Stimulated activated naive B cell treated with anti-CD40 and anti-IgM and Interleukin-4, amounts not matched to agents 10 μg/mL and 1 μg/mL and 100 μg/mL, for 72 hours (primary cell): ENCODE measurements at regions not wholly inside any gene's neighbourhood (a gene's known extent, or its start where the extent isn't known, plus 50 kb on each side); places are given as distances from the start of the nearest gene placed in this dataset.
"Not testable (repeated sequence)": the region's sequence is repeated elsewhere in the genome, so short reads cannot be mapped to it uniquely, and the experiment has no call there.

Source experiments
- ATAC-seq, 2 donors: fragments of 150-1000 bp; cut with Tn5 transposase; replicated peaks; 2 replicates each; pipeline ENCODE4 v1.10.0; 2021; ENCODE audit warnings: moderate library complexity in 1 of 2
- DNase-seq: peaks from one replicate; pipeline ENCODE4 v3.0.0; 2021
- H3K27ac Mint-ChIP-seq: one replicate; pipeline ENCODE4 v1.8.0; 2022; ENCODE audit warnings: mild to moderate bottlenecking, mixed read lengths
- H3K27me3 Mint-ChIP-seq, 2 donors: one replicate each; pipeline ENCODE4 v1.8.0; 2022; ENCODE audit warnings: mixed read lengths in 2 of 2
- H3K36me3 Mint-ChIP-seq, 2 donors: one replicate each; pipeline ENCODE4 v1.8.0; 2022; ENCODE audit warnings: mixed read lengths in 2 of 2, mild to moderate bottlenecking in 1 of 2
- H3K4me1 Mint-ChIP-seq, 2 donors: one replicate each; pipeline ENCODE4 v1.8.0; 2022; ENCODE audit warnings: mixed read lengths in 2 of 2, mild to moderate bottlenecking in 1 of 2
- H3K4me3 Mint-ChIP-seq, 2 donors: one replicate each; pipeline ENCODE4 v1.8.0; 2022; ENCODE audit warnings: mild to moderate bottlenecking in 2 of 2, mixed read lengths in 2 of 2, moderate library complexity in 1 of 2
- H3K9me3 Mint-ChIP-seq, 2 donors: one replicate each; pipeline ENCODE4 v1.8.0; 2022; ENCODE audit warnings: mixed read lengths in 2 of 2, mild to moderate bottlenecking in 1 of 2

DNA sequence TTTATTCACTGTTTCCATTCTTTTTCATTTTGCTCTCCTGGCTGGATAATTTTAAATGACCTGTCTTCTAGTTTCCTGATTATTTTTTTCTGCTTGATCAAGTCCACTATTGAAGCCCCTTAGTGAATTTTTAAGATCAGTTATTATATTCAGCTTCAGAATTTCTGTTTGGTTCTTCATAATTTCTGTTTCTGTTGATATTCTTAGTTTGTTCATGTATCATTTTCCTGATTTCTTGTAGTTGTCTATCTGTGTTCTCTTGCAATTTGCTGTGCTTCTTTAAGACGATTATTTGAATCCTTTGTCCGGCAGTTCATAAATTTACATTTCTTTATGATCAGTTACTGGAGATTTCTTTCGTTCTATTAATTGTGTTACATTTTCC is 75.2 kb upstream of the CCDC71L start:
- ATAC-seq (no peak), DNase-seq (no peak)
- H3K4me3 Mint-ChIP-seq = no peak overlapping the region
- H3K36me3 Mint-ChIP-seq = no peaks in the 10 kb centered on the region
- no peaks in the 10 kb centered on the region for H3K27me3 Mint-ChIP-seq
- H3K27ac Mint-ChIP-seq = no peak overlapping the region
- no peaks in the 10 kb centered on the region for H3K9me3 Mint-ChIP-seq
- peaks cover 28 to 33% of the 10 kb centered on the region in 2 donors for H3K4me1 Mint-ChIP-seq

DNA sequence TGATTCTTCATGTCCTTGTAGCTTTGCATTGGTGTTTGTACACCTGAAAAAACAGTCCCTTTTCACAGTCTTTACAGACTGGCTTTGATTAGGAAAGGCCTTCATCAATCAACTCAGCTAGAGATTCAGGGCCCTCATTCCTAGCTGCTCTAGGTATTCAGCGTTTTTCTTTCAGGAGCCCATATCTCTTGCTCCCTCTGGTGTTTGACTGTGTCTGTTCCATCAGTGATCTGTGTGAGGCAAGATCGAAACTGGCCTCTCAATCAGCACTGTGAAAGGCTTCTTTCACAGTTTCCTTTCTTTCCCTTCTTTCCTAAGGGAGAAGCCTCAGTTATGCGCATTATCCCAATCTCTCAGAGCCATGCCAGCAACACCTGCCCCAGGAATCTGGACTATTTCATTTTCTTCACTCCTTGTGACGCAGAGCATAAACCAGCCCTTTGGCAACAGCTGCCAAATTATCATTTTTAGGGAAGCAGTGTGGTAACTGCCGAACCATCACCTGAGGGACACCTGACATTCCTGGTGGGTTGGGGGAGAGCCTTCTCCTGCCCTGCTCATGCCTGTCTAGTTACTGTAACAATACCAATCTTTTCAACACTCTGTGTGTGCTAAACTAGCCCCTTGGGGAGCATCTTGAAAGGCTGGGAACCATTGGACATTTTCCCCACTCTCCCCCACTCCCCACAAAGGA is 75.7 kb upstream of the CCDC71L start:
- no peaks in the 10 kb centered on the region for H3K27me3 Mint-ChIP-seq
- DNase-seq = peak; percentile 60
- H3K4me1 Mint-ChIP-seq = peaks cover 25 to 27% of the 10 kb centered on the region in 2 donors
- peak; percentile 97 for ATAC-seq
- peak overlapping the region; percentile 23 to 60 for H3K4me3 Mint-ChIP-seq
- H3K36me3 Mint-ChIP-seq = no peaks in the 10 kb centered on the region
- H3K9me3 Mint-ChIP-seq = no peaks in the 10 kb centered on the region
- peak overlapping the region; percentile 71 for H3K27ac Mint-ChIP-seq

DNA sequence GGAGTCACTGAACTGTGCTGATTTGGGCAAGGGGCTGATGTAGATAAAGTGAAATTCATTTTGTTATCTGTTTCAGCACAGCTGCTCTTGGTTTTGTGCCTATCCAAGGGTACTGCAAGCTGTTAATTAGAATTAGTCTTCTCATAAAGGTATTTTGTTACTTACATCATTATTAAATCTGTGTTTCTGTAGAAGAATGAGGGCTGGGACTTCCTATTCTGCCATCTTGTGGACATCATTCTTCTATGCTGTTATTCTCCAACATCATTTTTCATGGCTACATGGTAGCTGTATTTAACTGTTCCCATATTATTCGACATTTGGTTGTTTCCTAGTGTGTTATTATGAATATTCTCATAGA is 76.2 kb upstream of the CCDC71L start:
- H3K27me3 Mint-ChIP-seq = no peaks in the 10 kb centered on the region
- DNase-seq (no peak), ATAC-seq (peak; percentile 23 to 33)
- H3K9me3 Mint-ChIP-seq = no peaks in the 10 kb centered on the region
- H3K27ac Mint-ChIP-seq = no peak overlapping the region
- no peaks in the 10 kb centered on the region for H3K36me3 Mint-ChIP-seq
- H3K4me1 Mint-ChIP-seq = peaks cover 22% of the 10 kb centered on the region in 2 donors
- peak overlapping the region in 1 of 2 donors; percentile 60 for H3K4me3 Mint-ChIP-seq

DNA sequence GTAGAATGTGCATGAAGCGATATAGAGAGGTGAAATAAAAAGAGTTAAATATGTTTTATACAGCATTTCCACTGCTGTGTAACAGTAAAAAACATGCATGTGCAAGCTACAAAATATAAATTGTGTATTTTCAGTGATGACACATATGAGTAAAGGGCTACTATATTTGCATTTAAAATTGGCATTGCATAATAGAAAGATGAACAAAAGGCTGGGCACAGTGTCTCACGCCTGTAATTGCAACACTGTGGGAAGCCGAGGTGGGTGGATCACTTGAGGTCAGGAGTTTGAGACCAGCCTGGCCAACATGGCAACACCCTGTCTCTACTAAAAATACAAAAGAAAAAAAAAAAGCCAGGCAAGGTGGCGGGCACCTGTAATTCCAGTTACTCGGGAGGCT is 79.8 kb upstream of the CCDC71L start:
- peaks cover 12 to 14% of the 10 kb centered on the region in 2 donors for H3K4me1 Mint-ChIP-seq
- no peak overlapping the region for H3K4me3 Mint-ChIP-seq
- no peak overlapping the region for H3K27ac Mint-ChIP-seq
- ATAC-seq (no peak), DNase-seq (no peak)
- no peaks in the 10 kb centered on the region for H3K27me3 Mint-ChIP-seq
- H3K36me3 Mint-ChIP-seq = no peaks in the 10 kb centered on the region
- H3K9me3 Mint-ChIP-seq = no peaks in the 10 kb centered on the region

DNA sequence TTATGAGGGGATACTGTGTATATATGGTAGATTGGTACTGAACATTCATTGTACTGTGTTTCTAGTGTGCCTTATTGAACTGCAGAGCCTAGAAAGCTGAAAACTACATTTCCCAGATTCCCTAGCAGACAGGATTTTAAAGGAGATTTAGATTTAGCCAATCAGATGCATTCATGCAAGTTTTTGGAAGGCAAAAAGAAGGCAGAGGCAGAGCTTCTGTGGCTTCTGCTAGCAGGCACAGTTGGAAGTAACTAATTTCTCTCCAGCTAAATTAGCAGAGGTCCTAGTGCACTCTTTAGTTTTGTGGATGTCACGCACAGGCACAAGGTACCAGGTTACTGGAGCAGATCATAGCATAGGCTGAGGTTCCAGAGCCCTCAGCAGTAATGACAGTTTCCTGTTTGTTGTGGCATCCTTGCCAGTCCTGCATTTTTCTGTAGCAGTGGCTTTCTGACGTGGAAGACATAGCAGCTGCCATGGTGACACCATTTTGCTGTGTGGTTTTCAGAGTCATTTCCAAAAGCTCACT is 83.7 kb upstream of the CCDC71L start:
- no peak overlapping the region for H3K27ac Mint-ChIP-seq
- no peak overlapping the region for H3K4me3 Mint-ChIP-seq
- no peaks in the 10 kb centered on the region for H3K27me3 Mint-ChIP-seq

DNA sequence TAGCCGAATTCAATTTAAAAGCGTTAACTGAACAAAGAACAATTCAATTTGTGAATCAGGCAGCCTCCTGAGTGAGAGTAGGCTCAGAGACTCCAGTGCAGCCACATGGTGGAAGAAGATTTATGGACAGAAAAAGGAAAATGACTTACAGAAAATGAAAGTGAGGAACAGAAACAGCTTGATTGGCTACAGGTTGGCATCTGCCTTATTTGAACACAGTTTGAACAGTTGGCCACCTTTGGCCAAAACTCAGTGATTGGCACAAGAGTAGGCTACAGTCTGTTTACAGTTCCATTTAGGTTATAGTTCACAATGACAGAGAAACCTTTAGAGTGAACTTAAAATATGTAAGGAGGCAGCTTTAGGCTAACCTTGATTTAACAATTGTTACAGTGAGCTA is 86.3 kb upstream of the CCDC71L start:
- not testable (repeated sequence) for H3K27me3 Mint-ChIP-seq, DNase-seq, H3K9me3 Mint-ChIP-seq, H3K36me3 Mint-ChIP-seq
- Mint-ChIP-seq H3K4me1 (peaks cover 9 to 14% of the 10 kb centered on the region in 2 donors), H3K27ac (peak overlapping the region; percentile 74), H3K4me3 (peak overlapping the region; percentile 6 to 52)
- peak; percentile 39 to 42 for ATAC-seq

More for the DNA sequence above, 83.7 kb upstream of the CCDC71L start:
- ATAC-seq = peak in 1 of 2 donors; percentile 31
- H3K9me3 Mint-ChIP-seq = no peaks in the 10 kb centered on the region
- no peaks in the 10 kb centered on the region for H3K36me3 Mint-ChIP-seq
- peaks cover 8 to 14% of the 10 kb centered on the region in 2 donors for H3K4me1 Mint-ChIP-seq
- no peak for DNase-seq

DNA sequence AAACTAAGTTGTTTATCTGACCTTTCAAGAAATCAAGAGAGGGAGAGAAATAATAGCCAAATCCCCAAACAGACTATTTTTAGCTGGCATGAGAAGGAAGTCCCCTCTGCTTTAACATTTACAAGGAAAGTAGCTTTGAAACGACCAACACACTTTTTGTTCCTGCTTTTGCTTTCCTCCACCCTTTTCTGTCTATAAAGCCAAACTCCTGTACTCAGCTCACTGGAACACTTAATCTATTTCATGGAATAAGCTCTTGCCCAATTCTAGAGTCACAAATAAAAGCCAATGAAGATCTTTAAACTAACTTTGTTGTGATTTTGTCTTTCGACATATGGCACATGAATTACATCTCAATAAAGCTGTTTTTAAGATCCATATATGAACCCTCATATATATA is 86.8 kb upstream of the CCDC71L start:
- H3K36me3 Mint-ChIP-seq = no peaks in the 10 kb centered on the region
- no peaks in the 10 kb centered on the region for H3K9me3 Mint-ChIP-seq
- ATAC-seq (peak; percentile 14 to 19), DNase-seq (no peak)
- no peaks in the 10 kb centered on the region for H3K27me3 Mint-ChIP-seq
- peak overlapping the region; percentile 79 for H3K27ac Mint-ChIP-seq
- peak overlapping the region; percentile 1 to 15 for H3K4me3 Mint-ChIP-seq
- peaks cover 10 to 14% of the 10 kb centered on the region in 2 donors for H3K4me1 Mint-ChIP-seq

DNA sequence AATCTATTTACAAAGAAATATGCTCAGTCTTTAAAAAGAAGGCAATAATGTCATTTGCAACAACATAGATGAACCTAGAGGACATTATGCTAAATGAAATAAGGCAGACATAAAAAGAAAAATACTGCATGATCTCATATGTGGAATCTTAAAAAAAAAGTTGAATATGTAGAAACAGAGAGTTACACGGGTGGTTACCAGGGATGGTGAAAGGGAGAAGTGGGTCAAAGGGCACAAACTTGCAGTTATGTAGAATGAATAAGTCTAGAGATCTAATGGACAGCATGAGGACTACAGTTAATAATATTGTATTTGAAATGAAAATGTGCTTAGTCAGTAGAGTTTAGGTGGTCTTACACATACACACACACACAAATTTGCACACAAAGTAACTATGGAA is 88.2 kb upstream of the CCDC71L start:
- no peak for ATAC-seq
- H3K27me3 Mint-ChIP-seq = no peaks in the 10 kb centered on the region
- H3K9me3 Mint-ChIP-seq = peaks cover 0 to 2% of the 10 kb centered on the region in 2 donors
- H3K4me1 Mint-ChIP-seq = peaks cover 10 to 14% of the 10 kb centered on the region in 2 donors
- H3K27ac Mint-ChIP-seq = no peak overlapping the region
- DNase-seq = no peak
- H3K36me3 Mint-ChIP-seq = no peaks in the 10 kb centered on the region
- H3K4me3 Mint-ChIP-seq = no peak overlapping the region

DNA sequence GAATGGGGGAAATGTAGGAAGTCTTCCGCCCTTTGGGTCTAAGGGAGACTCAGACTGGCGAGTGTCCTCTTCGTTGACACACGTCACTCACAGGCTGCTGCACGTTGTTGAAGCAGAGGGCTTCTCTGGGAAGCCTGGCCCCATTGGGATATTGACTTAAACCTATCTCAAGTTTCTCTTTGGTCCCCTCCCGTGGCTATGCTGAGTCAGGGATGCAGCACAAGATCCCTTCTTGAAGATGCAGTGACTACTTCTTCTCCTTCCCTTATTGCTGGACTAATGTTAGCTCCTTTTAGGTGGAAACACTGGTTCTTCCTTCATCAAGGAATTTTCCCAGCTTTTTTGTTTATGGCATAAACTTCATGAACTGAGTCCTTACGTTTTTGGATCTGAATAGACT is 89.8 kb upstream of the CCDC71L start:
- Mint-ChIP-seq H3K9me3 (peaks cover 0 to 5% of the 10 kb centered on the region in 2 donors), H3K4me3 (no peak overlapping the region), H3K27ac (no peak overlapping the region), H3K4me1 (peaks cover 10 to 14% of the 10 kb centered on the region in 2 donors), H3K27me3 (no peaks in the 10 kb centered on the region), H3K36me3 (no peaks in the 10 kb centered on the region)
- no peak for DNase-seq
- ATAC-seq = no peak

DNA sequence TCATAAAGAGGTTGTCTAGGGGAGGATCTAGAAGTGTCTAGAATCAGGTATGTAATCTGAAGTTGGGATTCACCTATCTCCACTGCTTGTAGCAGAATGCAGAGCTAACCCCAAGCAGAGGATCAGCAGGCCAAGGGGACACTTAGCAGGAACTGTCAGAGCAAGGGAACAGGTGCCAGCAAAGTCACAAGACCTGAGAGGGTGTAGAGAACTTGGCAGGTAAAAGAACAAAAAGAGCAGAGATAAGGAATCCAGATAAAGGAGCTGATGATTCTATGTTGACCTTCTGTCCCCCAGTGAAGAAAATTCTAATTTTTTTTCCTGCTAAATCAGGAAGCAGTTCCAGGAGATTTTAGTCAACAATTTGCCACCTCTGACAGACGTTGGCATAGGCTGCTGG is 91.4 kb upstream of the CCDC71L start:
- H3K4me1 Mint-ChIP-seq = peaks cover 7 to 8% of the 10 kb centered on the region in 2 donors
- no peak overlapping the region for H3K27ac Mint-ChIP-seq
- H3K27me3 Mint-ChIP-seq = no peaks in the 10 kb centered on the region
- DNase-seq (no peak), ATAC-seq (no peak)
- no peak overlapping the region for H3K4me3 Mint-ChIP-seq
- H3K36me3 Mint-ChIP-seq = no peaks in the 10 kb centered on the region
- peaks cover 0 to 6% of the 10 kb centered on the region in 2 donors for H3K9me3 Mint-ChIP-seq

DNA sequence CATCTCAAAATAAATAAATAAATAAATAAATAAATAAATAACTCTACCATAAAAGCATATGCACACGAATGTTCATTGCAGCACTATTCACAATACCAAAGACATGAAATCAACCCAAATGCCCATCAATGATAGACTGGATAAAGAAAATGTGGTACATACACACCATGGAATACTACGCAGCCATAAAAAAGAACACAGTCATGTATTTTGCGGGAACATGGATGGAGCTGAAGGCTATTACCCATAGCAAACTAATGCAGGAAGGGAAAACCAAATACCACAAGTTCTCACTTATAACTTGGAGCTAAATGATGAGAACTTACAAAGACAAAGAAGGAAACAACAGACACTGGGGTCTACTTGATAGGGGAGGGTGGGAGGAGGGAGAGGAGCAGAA is 94.1 kb upstream of the CCDC71L start:
- not testable (repeated sequence) for ATAC-seq, H3K4me3 Mint-ChIP-seq, DNase-seq, H3K27me3 Mint-ChIP-seq, H3K27ac Mint-ChIP-seq, H3K9me3 Mint-ChIP-seq, H3K36me3 Mint-ChIP-seq
- H3K4me1 Mint-ChIP-seq = peaks cover 5 to 12% of the 10 kb centered on the region in 2 donors

DNA sequence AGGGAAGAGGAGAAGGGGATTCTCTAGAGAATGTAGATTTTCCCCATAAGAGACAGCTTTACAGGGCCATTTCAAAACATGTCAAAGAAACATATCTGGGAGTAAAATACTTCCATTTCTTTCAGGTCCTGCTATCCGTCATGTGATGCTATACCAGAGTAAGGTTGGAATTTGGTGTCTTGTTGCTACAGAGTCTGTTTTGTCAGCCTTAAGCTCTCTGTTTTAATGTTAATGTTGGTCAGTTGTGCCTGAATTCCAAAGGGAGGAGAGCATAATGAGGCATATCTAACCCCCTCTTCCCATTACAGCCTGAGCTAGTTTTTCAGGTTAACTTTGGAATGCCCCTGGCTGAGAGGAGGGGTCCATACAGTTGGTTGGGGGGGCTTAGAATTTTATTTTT is 94.7 kb upstream of the CCDC71L start:
- Mint-ChIP-seq H3K36me3 (no peaks in the 10 kb centered on the region), H3K27ac (no peak overlapping the region), H3K4me1 (peaks cover 5 to 12% of the 10 kb centered on the region in 2 donors), H3K9me3 (peaks cover 0 to 6% of the 10 kb centered on the region in 2 donors), H3K27me3 (no peaks in the 10 kb centered on the region), H3K4me3 (no peak overlapping the region)
- ATAC-seq = no peak
- DNase-seq = no peak

DNA sequence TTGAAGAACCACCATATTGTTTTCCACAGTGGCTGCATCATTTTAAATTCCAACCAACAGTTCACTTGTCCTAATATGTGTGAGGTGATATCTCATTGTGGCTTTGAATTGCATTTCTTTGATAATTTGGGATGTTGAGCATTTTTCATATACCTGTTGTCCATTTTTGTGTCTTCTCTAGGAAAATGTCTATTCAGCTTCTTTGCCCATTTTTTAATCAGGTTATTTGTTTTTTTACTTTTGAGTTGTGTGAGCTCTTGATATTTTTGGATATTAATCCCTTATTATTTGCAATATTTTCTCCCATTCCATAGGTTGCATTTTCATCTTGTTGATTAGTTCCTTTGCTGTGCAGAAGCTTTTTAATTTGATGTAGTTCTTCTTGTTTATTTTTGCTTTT is 95.1 kb upstream of the CCDC71L start:
- no peaks in the 10 kb centered on the region for H3K27me3 Mint-ChIP-seq
- ATAC-seq (no peak), DNase-seq (no peak)
- H3K4me1 Mint-ChIP-seq = peaks cover 5 to 12% of the 10 kb centered on the region in 2 donors
- no peak overlapping the region for H3K27ac Mint-ChIP-seq
- no peak overlapping the region for H3K4me3 Mint-ChIP-seq
- H3K9me3 Mint-ChIP-seq = peaks cover 0 to 6% of the 10 kb centered on the region in 2 donors
- H3K36me3 Mint-ChIP-seq = no peaks in the 10 kb centered on the region

DNA sequence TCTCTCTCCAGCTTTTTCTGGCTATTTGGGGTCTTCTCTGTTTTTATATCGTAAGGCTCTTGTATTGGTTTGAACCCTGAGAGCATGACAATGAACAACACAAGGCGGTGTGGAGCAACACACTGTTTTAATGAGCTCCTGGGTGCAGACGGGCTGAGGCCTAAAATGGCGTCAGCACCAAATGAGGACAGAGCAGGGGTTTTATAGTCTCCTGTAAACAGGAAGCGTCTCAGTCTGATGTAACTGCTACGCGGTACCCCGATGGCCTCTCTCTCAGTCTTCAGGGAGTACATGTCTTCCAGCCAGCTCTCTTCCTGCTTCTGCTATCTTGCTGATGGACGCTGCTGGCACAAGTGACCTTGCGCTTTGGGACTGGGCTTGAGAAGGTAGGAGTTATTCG is 95.9 kb upstream of the CCDC71L start:
- H3K9me3 Mint-ChIP-seq = peaks cover 0 to 6% of the 10 kb centered on the region in 2 donors
- H3K4me1 Mint-ChIP-seq = peaks cover 5 to 12% of the 10 kb centered on the region in 2 donors
- DNase-seq = no peak
- H3K27ac Mint-ChIP-seq = no peak overlapping the region
- ATAC-seq = no peak
- H3K27me3 Mint-ChIP-seq = no peaks in the 10 kb centered on the region
- H3K4me3 Mint-ChIP-seq = no peak overlapping the region
- H3K36me3 Mint-ChIP-seq = no peaks in the 10 kb centered on the region

DNA sequence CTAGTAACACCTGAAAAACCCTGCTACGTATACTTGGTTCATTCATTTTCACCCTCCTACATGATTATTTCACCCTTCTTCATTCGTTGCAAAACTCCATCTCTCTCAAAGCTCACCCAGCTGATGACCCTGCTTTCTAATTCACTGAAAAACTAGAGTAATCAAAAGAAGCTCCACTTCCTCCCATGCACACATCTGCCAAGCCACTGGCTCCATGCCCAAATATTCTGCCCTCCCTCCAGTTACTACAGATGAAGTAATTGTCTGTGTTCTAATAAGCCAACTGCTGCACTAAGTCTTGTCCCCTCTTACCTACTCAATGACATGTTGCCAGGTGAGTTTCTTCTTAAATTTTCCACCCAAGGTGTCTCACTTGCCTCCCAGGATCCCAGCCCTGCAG is 96.9 kb upstream of the CCDC71L start:
- peaks cover 0 to 6% of the 10 kb centered on the region in 2 donors for H3K9me3 Mint-ChIP-seq
- peaks cover 3 to 12% of the 10 kb centered on the region in 2 donors for H3K4me1 Mint-ChIP-seq
- H3K36me3 Mint-ChIP-seq = no peaks in the 10 kb centered on the region
- H3K4me3 Mint-ChIP-seq = no peak overlapping the region
- no peak overlapping the region for H3K27ac Mint-ChIP-seq
- ATAC-seq (no peak), DNase-seq (no peak)
- H3K27me3 Mint-ChIP-seq = no peaks in the 10 kb centered on the region
